Colonic mucosa (tissue), 4 donors: ENCODE measurements at regions not wholly inside any gene's neighbourhood (a gene's known extent, or its start where the extent isn't known, plus 50 kb on each side); places are given as distances from the start of the nearest gene placed in this dataset.

Experiments used
- DNase-seq: peaks from one replicate; pipeline ENCODE4 v3.0.0-alpha.2; 2020
- H3K27ac ChIP-seq: fragments of 200-600 bp; one replicate; pipeline ENCODE4 v1.8.0; 2021
- H3K27me3 ChIP-seq: fragments of 200-600 bp; one replicate; pipeline ENCODE4 v1.8.0; 2021
- H3K36me3 ChIP-seq: fragments of 200-600 bp; one replicate; pipeline ENCODE4 v1.8.0; 2021
- H3K4me1 ChIP-seq: fragments of 200-600 bp; one replicate; pipeline ENCODE4 v1.8.0; 2021; ENCODE audit warnings: mild to moderate bottlenecking
- H3K4me3 ChIP-seq: fragments of 200-600 bp; one replicate; pipeline ENCODE4 v1.8.0; 2021
- H3K9ac ChIP-seq, 2 donors: one replicate each; pipeline ENCODE4 v1.7.0; 2013; ENCODE audit warnings: control low read depth in 2 of 2, low read depth in 2 of 2, low read length in 2 of 2
- H3K9me3 ChIP-seq: fragments of 200-600 bp; one replicate; pipeline ENCODE4 v1.8.0; 2021
- CTCF ChIP-seq: fragments of 200-600 bp; IDR thresholded peaks from one replicate; pipeline ENCODE4 v1.8.0; 2022; ENCODE audit warnings: antibody characterized with exemption, mild to moderate bottlenecking
- intact Hi-C: fragments of 100-400 bp; cut with DNase I; formaldehyde crosslinking; loops from one replicate; pipeline ENCODE4 v1.14.1; 2022
- donor health status: healthy.
- donor health status: DM: no; HTN: no; CAD: no.
- donor health status: DM: no; HTN: no; CAD: no.

- no peak overlapping the region for H3K9ac ChIP-seq
- H3K4me3 ChIP-seq: no peak overlapping the region
- H3K4me1 ChIP-seq: no peaks in the 10 kb centered on the region
- H3K27me3 ChIP-seq: no peaks in the 10 kb centered on the region
- H3K9me3 ChIP-seq: no peaks in the 10 kb centered on the region
- intact Hi-C loops: no loop called here
- no peak for TF ChIP-seq CTCF
- DNase-seq: no peak
- no peak overlapping the region for H3K27ac ChIP-seq
- H3K36me3 ChIP-seq: no peaks in the 10 kb centered on the region
These were observed 1147.3 kb upstream of the TMEM132C start for GRCh38 chr12:127119600-127120140.

- no peak for TF ChIP-seq CTCF
- intact Hi-C loops: no loop called here
- H3K27ac ChIP-seq: no peak overlapping the region
These were observed 1146.1 kb upstream of the TMEM132C start for GRCh38 chr12:127120851-127121250.

GRCh38 chr12:127121494-127122084, 1145.4 kb upstream of the TMEM132C start:
- intact Hi-C loops: no loop called here

More at GRCh38 chr12:127120851-127121250, 1146.1 kb upstream of the TMEM132C start:
- no peak for DNase-seq
- Histone ChIP-seq H3K27me3 (no peaks in the 10 kb centered on the region), H3K4me1 (no peaks in the 10 kb centered on the region), H3K9me3 (no peaks in the 10 kb centered on the region), H3K4me3 (no peak overlapping the region), H3K9ac (no peak overlapping the region), H3K36me3 (no peaks in the 10 kb centered on the region)

GRCh38 chr12:127125607-127126259, 1141.2 kb upstream of the TMEM132C start:
- H3K9me3 ChIP-seq: no peaks in the 10 kb centered on the region
- TF ChIP-seq CTCF: no peak
- H3K9ac ChIP-seq: no peak overlapping the region
- H3K4me3 ChIP-seq: no peak overlapping the region
- intact Hi-C loops: no loop called here
- DNase-seq: peak; percentile 19
- no peak overlapping the region for H3K27ac ChIP-seq
- H3K4me1 ChIP-seq: no peaks in the 10 kb centered on the region
- no peaks in the 10 kb centered on the region for H3K27me3 ChIP-seq
- no peaks in the 10 kb centered on the region for H3K36me3 ChIP-seq

More at GRCh38 chr12:127121494-127122084, 1145.4 kb upstream of the TMEM132C start:
- Histone ChIP-seq H3K4me1 (no peaks in the 10 kb centered on the region), H3K27me3 (no peaks in the 10 kb centered on the region), H3K9me3 (no peaks in the 10 kb centered on the region), H3K9ac (no peak overlapping the region), H3K4me3 (no peak overlapping the region), H3K36me3 (no peaks in the 10 kb centered on the region), H3K27ac (no peak overlapping the region)
- no peak for TF ChIP-seq CTCF
- DNase-seq: no peak

GRCh38 chr12:127126260-127126628, 1140.7 kb upstream of the TMEM132C start:
- Histone ChIP-seq H3K9ac (no peak overlapping the region), H3K27me3 (no peaks in the 10 kb centered on the region), H3K9me3 (no peaks in the 10 kb centered on the region), H3K4me1 (no peaks in the 10 kb centered on the region), H3K27ac (no peak overlapping the region), H3K36me3 (no peaks in the 10 kb centered on the region), H3K4me3 (no peak overlapping the region)
- DNase-seq: no peak
- intact Hi-C loops: no loop called here
- no peak for TF ChIP-seq CTCF
